ENCODE measurements at regions not wholly inside any gene's neighbourhood (a gene's known extent, or its start where the extent isn't known, plus 50 kb on each side); places are given as distances from the start of the nearest gene placed in this dataset.
"Not testable (repeated sequence)": the region's sequence is repeated elsewhere in the genome, so short reads cannot be mapped to it uniquely, and the experiment has no call there.

DNA sequence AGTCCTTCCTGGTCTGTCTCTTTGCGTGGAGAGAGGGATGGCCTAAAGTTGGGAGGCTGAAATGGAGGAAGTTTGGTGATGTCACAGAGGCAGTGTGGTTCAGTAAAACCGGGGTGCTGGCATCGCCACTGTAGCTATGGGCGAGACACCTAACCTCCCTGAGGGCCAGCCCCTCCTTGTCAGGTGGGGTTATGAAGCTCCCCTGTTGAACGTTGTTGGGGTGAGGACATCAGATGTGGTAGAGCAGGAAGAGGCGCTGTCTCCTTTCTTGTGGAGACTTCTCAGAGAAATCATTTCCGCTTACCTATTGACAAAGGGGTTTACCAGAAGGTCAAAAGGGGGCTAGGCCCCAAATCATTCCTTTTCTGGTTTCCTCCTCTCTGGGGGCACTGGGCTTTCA is 294.7 kb downstream of the SIPA1L2 start:
- TF ChIP-seq, protein P1, sequence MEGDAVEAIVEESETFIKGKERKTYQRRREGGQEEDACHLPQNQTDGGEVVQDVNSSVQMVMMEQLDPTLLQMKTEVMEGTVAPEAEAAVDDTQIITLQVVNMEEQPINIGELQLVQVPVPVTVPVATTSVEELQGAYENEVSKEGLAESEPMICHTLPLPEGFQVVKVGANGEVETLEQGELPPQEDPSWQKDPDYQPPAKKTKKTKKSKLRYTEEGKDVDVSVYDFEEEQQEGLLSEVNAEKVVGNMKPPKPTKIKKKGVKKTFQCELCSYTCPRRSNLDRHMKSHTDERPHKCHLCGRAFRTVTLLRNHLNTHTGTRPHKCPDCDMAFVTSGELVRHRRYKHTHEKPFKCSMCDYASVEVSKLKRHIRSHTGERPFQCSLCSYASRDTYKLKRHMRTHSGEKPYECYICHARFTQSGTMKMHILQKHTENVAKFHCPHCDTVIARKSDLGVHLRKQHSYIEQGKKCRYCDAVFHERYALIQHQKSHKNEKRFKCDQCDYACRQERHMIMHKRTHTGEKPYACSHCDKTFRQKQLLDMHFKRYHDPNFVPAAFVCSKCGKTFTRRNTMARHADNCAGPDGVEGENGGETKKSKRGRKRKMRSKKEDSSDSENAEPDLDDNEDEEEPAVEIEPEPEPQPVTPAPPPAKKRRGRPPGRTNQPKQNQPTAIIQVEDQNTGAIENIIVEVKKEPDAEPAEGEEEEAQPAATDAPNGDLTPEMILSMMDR (IDR thresholded peaks at IDR 0.05; ENCODE audit: control extremely low read depth, extremely low read depth, low read depth, missing control alignments), result no peak
- POLR2A ChIA-PET, result no interaction called here
- CTCF ChIA-PET, result interaction anchor here (1.4 kb wide), 1 partner anchor 14 kb away, joined by 3 read pairs; no protein-coding TSS in a partner anchor
- DNase-seq (ENCODE audit: extremely low spot score), result no peak

DNA sequence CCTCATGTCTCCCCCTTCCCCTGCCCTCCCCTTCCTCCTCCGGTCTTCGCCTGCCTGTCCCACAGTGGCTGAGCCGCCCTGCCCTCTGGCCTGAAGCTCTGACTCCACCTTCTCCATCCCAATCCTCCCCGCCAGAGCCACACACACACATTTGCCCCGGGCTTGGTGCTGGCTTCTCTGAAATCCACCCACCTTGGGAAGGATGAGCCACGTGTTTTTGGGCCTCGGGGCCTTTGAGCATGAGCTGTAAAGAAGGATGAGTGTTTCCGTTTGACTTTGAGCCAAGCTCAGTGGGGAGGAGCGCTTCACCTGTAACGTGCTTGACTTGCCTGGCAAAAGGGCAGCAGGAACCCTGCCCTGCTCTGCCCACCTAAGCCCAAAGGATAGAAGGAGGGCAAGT is 295.1 kb downstream of the SIPA1L2 start:
- TF ChIP-seq, protein P1 (IDR thresholded peaks at IDR 0.05; ENCODE audit: control extremely low read depth, extremely low read depth, low read depth, missing control alignments), result no peak
- POLR2A ChIA-PET, result no interaction called here
- CTCF ChIA-PET, result interaction anchor here (1.4 kb wide), 1 partner anchor 14 kb away, joined by 3 read pairs; no protein-coding TSS in a partner anchor
- no peak for DNase-seq (ENCODE audit: extremely low spot score)

DNA sequence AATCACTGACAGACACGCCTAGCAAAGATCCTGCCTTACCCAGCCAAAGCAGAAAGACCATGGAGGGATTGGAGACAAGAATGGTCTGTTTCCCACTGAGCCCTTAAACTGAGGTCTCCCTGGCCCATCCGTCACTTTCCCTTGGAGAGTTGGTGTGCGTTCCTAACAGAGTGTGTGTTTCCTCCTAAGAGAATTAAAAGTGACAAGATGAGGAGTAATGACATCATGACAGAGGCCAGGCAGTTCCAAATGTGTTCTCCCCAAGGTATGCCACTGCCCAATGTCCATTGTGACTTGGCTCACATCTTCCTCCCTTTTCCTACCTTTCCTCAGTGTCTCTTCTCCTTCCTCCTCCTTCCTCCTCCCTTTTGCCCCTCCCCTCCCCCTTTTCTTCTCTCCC is 295.7 kb downstream of the SIPA1L2 start:
- POLR2A ChIA-PET, result no interaction called here
- no peak for DNase-seq (ENCODE audit: extremely low spot score)
- CTCF ChIA-PET, result no interaction called here
- TF ChIP-seq, protein P1 (IDR thresholded peaks at IDR 0.05; ENCODE audit: control extremely low read depth, extremely low read depth, low read depth, missing control alignments), result no peak

DNA sequence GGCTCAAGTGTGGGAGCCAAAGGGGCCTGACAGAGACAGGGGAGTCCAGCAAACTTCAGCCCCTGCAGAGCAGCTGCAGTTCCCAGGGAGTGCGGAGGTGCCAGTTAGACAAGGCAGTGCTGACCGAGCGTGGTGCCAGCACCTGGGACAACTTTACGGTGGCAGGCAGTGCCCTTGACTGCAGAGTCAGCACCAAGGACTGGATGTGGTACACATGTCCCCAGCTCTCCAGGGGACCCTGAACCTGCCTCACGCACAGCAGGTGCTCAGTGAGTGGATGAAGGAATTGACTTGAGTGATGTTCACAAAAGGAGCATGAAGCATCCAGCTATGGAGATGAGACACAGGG is 296.5 kb downstream of the SIPA1L2 start:
- ChIA-PET CTCF (no interaction called here), POLR2A (no interaction called here)
- DNase-seq (ENCODE audit: extremely low spot score), result no peak
- TF ChIP-seq, protein P1 (IDR thresholded peaks at IDR 0.05; ENCODE audit: control extremely low read depth, extremely low read depth, low read depth, missing control alignments), result no peak

DNA sequence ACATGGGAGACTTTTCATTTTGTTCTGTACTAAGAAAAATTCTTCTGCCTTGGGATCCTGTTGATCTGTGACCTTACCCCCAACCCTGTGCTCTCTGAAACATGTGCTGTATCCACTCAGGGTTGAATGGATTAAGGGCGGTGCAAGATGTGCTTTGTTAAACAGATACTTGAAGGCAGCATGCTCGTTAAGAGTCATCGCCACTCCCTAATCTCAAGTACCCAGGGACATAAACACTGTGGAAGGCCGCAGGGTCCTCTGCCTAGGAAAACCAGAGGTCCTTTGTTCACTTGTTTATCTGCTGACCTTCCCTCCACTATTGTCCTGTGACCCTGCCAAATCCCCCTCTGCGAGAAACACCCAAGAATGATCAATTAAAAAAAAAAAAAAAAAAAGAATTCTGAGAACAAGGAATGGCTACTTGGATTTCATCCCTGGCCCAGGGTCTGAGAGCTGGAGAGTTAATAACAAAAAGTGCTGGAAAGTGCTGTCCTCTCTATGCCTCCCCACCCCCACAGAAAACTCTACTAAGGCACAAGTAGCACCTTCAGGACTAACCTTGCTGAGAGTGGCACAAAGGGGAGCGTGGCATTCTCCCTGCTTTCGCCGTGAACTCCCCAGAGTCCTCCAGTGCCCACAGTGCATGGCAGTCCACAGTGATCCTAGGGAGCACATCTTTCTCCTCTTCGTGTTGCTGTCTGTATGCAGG is 297.1 kb downstream of the SIPA1L2 start:
- CTCF ChIA-PET; DNase-seq (ENCODE audit: extremely low spot score); POLR2A ChIA-PET: not testable (repeated sequence)

DNA sequence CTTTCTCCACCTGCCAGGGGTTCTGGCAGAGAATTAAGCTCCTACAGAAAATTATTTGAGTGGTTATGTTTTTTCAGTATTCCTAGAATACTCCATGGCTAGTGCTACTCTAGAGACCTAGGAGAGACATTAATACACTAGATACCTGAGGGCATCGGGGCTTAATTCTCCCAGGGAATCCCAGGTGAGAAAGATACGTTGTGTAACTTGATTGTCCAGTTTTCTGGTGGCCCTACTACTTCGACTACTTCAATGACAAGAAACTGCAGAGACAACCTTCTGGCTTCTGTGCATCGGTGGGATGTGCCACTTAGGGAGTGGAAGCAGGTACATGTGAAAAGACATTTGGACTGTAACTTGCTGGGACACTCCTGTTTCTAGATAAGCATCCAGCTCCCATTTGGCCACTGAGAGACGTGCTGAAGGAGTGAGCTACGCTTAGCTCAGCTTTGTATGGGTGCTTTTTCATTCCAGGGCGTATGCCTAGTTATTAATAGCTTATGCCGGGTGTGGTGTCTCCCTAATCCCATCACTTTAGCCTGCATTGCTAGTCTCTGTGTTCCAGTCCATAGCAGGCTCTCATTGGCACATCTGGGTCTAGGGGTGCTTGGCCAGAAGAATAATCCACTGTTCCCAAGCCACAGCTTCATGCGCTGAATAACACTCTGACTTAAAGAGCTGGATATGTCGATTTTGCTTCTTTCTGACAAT is 300.7 kb downstream of the SIPA1L2 start:
- DNase-seq (ENCODE audit: extremely low spot score), result no peak
- CTCF ChIA-PET, result interaction anchor here (0.9 to 1.3 kb wide), 3 partner anchors 8 to 102 kb away, joined by 3 read pairs; no protein-coding TSS in a partner anchor
- POLR2A ChIA-PET, result no interaction called here
- TF ChIP-seq, protein P1 (IDR thresholded peaks at IDR 0.05; ENCODE audit: control extremely low read depth, extremely low read depth, low read depth, missing control alignments), result no peak

DNA sequence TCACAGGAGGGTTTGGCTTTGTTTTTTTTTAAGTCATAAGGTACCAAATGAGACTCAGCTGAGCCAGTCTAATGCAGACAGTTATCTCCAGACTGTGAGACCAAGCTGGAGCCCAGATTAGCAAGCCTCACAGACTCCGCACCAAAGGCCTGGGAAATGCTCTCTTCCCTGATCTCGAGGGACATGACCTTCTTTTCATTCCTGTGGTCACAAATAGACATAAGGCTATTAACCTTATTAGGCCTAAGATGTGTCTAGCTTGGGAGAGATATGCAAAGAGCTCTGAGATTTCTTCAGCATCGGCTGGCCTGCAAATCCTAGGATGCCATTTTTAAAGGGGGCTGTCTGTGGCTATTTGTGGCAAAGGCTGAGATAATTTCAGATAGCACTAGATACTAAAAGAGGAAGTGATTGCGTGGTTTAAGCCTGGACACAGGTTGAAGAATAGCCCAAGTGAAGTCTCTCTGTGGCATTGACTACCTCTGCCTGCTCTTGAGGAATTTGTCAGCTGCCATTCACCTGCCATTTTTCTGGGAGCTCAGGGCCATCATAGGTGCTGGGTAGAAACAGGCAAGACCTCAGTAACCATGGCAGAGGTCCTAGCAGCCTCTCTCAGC is 301.3 kb downstream of the SIPA1L2 start:
- TF ChIP-seq, protein P1 (IDR thresholded peaks at IDR 0.05; ENCODE audit: control extremely low read depth, extremely low read depth, low read depth, missing control alignments), result no peak
- POLR2A ChIA-PET, result no interaction called here
- CTCF ChIA-PET, result interaction anchor here (0.9 kb wide), 2 partner anchors 7 to 9 kb away, joined by 3 read pairs; no protein-coding TSS in a partner anchor
- no peak for DNase-seq (ENCODE audit: extremely low spot score)

All from GM10248 (cell line).